ENCODE measurements at regions not wholly inside any gene's neighbourhood (a gene's known extent, or its start where the extent isn't known, plus 50 kb on each side); places are given as distances from the start of the nearest gene placed in this dataset.
"Not testable (repeated sequence)": the region's sequence is repeated elsewhere in the genome, so short reads cannot be mapped to it uniquely, and the experiment has no call there.

GRCh38 chr5:67561151-67561932, 364.7 kb upstream of the CD180 start:
- DNase-seq: no peak
- ATAC-seq: no peak

- no peak for ATAC-seq
Measured at GRCh38 chr5:67552773-67553172, 356.2 kb upstream of the CD180 start.

DNA sequence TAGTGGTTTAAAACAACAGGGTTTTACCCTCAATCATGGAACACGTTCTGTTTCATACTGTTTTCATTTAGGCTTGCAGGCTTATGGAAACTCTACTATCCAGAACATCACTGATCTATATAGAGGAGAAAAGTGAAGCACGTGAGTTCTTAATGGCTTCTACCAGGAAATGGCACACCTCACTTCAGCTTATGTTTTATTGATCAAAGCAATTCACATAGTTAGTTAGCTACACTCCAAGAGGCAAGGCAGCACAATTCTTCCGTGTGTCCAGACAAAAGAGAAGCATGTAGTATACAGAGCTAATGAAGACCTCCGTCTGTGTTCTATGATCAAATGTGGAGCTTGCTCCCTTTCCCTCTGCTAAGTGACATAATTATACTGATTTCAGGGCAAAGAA, 353.3 kb upstream of the CD180 start:
- ATAC-seq: no peak
- no peak for DNase-seq

More at GRCh38 chr5:67552773-67553172, 356.2 kb upstream of the CD180 start:
- no peak for DNase-seq

DNA sequence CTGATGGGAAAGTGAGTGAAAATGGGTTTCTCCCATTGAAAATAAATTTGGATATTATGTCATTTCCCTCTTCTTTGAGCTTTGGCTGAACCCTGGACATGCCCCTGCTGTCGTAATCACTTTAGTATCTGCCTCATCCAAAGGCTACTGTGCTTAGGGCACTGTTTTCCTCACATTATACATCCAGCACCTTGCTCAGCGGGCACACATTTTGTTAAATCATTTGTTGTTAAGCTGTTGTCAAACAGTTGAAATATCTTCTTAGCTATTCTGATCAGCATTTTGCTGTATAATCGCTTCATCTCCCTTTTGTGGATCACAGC, 352.7 kb upstream of the CD180 start:
- DNase-seq (no peak), ATAC-seq (no peak)

- no peak for ATAC-seq
- no peak for DNase-seq
Measured at GRCh38 chr5:67548520-67549295, 352.1 kb upstream of the CD180 start.

DNA sequence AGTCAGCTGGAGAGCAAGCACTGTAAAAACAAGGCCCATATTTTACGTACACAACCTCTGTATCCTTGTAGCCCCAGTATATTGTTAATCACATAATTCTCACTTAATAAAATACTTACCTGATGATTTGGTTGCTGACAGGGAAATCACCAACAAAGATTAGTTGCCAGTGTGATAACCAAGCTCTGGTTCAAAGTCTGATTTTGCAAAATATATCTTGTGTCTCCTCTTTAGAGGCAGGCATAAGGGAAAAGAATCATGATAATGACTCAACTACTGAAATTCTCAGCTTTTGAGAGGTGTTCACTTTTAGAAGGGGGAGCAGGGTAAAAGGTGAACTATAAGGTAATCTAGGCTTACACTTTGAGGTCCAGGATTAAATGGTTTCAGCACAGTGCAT, 351.1 kb upstream of the CD180 start:
- DNase-seq (no peak), ATAC-seq (no peak)

GRCh38 chr5:67544942-67545341, 348.3 kb upstream of the CD180 start:
- not testable (repeated sequence) for ATAC-seq, DNase-seq

- no peak for DNase-seq
- no peak for ATAC-seq
Measured at GRCh38 chr5:67543720-67544270, 347.2 kb upstream of the CD180 start.

- ATAC-seq (no peak), DNase-seq (no peak)
Measured at GRCh38 chr5:67542479-67542878, 345.9 kb upstream of the CD180 start.

GRCh38 chr5:67541875-67542274, 345.3 kb upstream of the CD180 start:
- no peak for ATAC-seq
- DNase-seq: no peak

- DNase-seq: no peak
- ATAC-seq: no peak
Measured at GRCh38 chr5:67538855-67539506, 342.4 kb upstream of the CD180 start.

- DNase-seq (no peak), ATAC-seq (no peak)
Measured at GRCh38 chr5:67537439-67538148, 341.0 kb upstream of the CD180 start.

- DNase-seq (no peak), ATAC-seq (no peak)
Measured at GRCh38 chr5:67536866-67537265, 340.3 kb upstream of the CD180 start.

GRCh38 chr5:67530609-67531255, 334.1 kb upstream of the CD180 start:
- DNase-seq (no peak), ATAC-seq (no peak)

GRCh38 chr5:67528953-67529352, 332.4 kb upstream of the CD180 start:
- ATAC-seq (no peak), DNase-seq (no peak)

DNA sequence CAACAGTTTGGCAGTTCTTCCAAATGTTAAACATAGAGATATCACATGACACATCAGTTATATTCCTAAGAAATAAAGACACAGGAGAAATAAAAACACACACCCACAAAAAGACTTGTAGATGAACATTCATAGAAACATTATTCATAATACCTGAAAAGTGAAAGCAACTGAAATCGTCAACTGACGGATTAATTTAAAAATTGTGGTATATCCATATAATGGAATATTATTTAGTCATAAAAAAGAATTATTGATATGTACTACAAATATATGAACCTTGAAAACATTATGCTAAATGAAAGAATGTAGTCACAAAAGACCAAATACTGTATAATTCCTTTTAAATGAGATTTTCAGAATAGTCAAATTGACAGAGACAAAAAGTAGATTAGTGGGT, 330.2 kb upstream of the CD180 start:
- DNase-seq (no peak), ATAC-seq (no peak)

GRCh38 chr5:67520161-67520908, 323.7 kb upstream of the CD180 start:
- no peak for DNase-seq
- no peak for ATAC-seq

GRCh38 chr5:67518227-67518626, 321.6 kb upstream of the CD180 start:
- DNase-seq: no peak
- no peak for ATAC-seq

- no peak for ATAC-seq
- no peak for DNase-seq
Measured at GRCh38 chr5:67516948-67517565, 320.5 kb upstream of the CD180 start.

GRCh38 chr5:67515762-67516161, 319.2 kb upstream of the CD180 start:
- no peak for ATAC-seq

More at GRCh38 chr5:67515762-67516161, 319.2 kb upstream of the CD180 start:
- no peak for DNase-seq

Data from stimulated activated naive CD8-positive, alpha-beta T cell treated with anti-CD3 and anti-CD28 coated beads, Interleukin-15, Interleukin-2, amounts not matched to agents 100 U/mL and 50 U/mL, for 24 hours (primary cell).